Keratinocyte (primary cell): ENCODE measurements at regions not wholly inside any gene's neighbourhood (a gene's known extent, or its start where the extent isn't known, plus 50 kb on each side); places are given as distances from the start of the nearest gene placed in this dataset.

Experiments used
- DNase-seq: peaks from one replicate; pipeline ENCODE4 v3.0.0-alpha.2; 2011; ENCODE audit warnings: low read depth, missing footprints, low spot score
- FAIRE-seq: peaks from 2 replicates; lab custom pipeline; 2011; peaks lifted over from hg19 to GRCh38; lab: Jason Lieb, UNC
- H2AFZ ChIP-seq: 2 replicates; pipeline ENCODE4 v1.6.0; 2012; ENCODE audit warnings: low read length, control low read depth, inconsistent platforms; ENCODE audit not compliant: control insufficient read depth
- H3K27ac ChIP-seq: 2 replicates; pipeline ENCODE4 v1.5.1; 2011; ENCODE audit warnings: low read length; ENCODE audit not compliant: control insufficient read depth, insufficient read depth
- H3K27me3 ChIP-seq: 3 replicates; pipeline ENCODE4 v1.6.0; 2011; ENCODE audit warnings: low read length; ENCODE audit not compliant: control insufficient read depth, insufficient read depth; ENCODE audit errors: extremely low read depth
- H3K36me3 ChIP-seq, 2 experiments: 2 replicates in 1 of 2; 3 replicates in 1 of 2; pipeline ENCODE4 v1.5.1; 2011; ENCODE audit warnings: low read length in 2 of 2, mild to moderate bottlenecking in 1 of 2; ENCODE audit not compliant: control insufficient read depth in 2 of 2, insufficient read depth in 2 of 2; ENCODE audit errors: extremely low read depth in 1 of 2
- H3K4me1 ChIP-seq: 3 replicates; pipeline ENCODE4 v1.5.1; 2011; ENCODE audit warnings: low read length; ENCODE audit not compliant: control insufficient read depth, insufficient read depth; ENCODE audit errors: extremely low read depth
- H3K4me2 ChIP-seq: 3 replicates; pipeline ENCODE4 v1.6.0; 2011; ENCODE audit warnings: low read depth, low read length; ENCODE audit not compliant: control insufficient read depth, insufficient read depth; ENCODE audit errors: extremely low read depth
- H3K4me3 ChIP-seq, 3 experiments: fragments of 200-600 bp in 1 of 3; sonication (generic) in 1 of 3; 2 replicates in 2 of 3; 3 replicates in 1 of 3; pipeline ENCODE4 v1.5.1; 2011 to 2016; ENCODE audit warnings: low read length in 3 of 3, mild to moderate bottlenecking in 3 of 3, control low read depth in 2 of 3, inconsistent platforms in 1 of 3, low read depth in 1 of 3, mixed read lengths in 1 of 3, mixed run types in 1 of 3, moderate library complexity in 1 of 3; ENCODE audit not compliant: control insufficient read depth in 2 of 3, insufficient read depth in 2 of 3; ENCODE audit errors: extremely low read depth in 1 of 3
- H3K79me2 ChIP-seq: 2 replicates; pipeline ENCODE4 v1.6.0; 2012; ENCODE audit warnings: low read length; ENCODE audit not compliant: control insufficient read depth, insufficient read depth
- H3K9ac ChIP-seq: 3 replicates; pipeline ENCODE4 v1.6.0; 2011; ENCODE audit warnings: low read length; ENCODE audit not compliant: control insufficient read depth, insufficient read depth; ENCODE audit errors: extremely low read depth
- H3K9me1 ChIP-seq: 3 replicates; pipeline ENCODE4 v1.6.0; 2011; ENCODE audit warnings: low read length; ENCODE audit not compliant: control insufficient read depth, insufficient read depth; ENCODE audit errors: extremely low read depth
- H3K9me3 ChIP-seq: 2 replicates; pipeline ENCODE4 v1.5.1; 2012; ENCODE audit warnings: low read depth, low read length; ENCODE audit not compliant: control insufficient read depth
- H4K20me1 ChIP-seq: 3 replicates; pipeline ENCODE4 v1.6.0; 2011; ENCODE audit warnings: low read length; ENCODE audit not compliant: control insufficient read depth, insufficient read depth; ENCODE audit errors: extremely low read depth
- EZH2 ChIP-seq: IDR thresholded peaks from one replicate; pipeline ENCODE4 v1.6.1; 2012; ENCODE audit warnings: inconsistent platforms, mild to moderate bottlenecking, low read length, moderate library complexity
- dilution Hi-C: fragments of 300-500 bp; cut with MboI; formaldehyde crosslinking; loops from one replicate; pipeline ENCODE4 v1.7.0; 2020; ENCODE audit warnings: low sequenced_read_pairs; ENCODE audit not compliant: extremely low pct_ligation_motif_present
- TF ChIP-seq, protein P1 (sequence below), 3 experiments: IDR thresholded peaks in 1 of 3; conservative IDR thresholded peaks in 1 of 3; optimal IDR thresholded peaks in 1 of 3; 2 replicates in 2 of 3; 3 replicates in 1 of 3; pipeline versions ENCODE3 to v1.5.1; 2011; ENCODE audit warnings: low read length in 3 of 3, mild to moderate bottlenecking in 3 of 3, moderate library complexity in 2 of 3, control low read depth in 1 of 3, inconsistent platforms in 1 of 3; ENCODE audit not compliant: insufficient read depth in 2 of 3; ENCODE audit errors: extremely low read depth in 1 of 3

DNA sequence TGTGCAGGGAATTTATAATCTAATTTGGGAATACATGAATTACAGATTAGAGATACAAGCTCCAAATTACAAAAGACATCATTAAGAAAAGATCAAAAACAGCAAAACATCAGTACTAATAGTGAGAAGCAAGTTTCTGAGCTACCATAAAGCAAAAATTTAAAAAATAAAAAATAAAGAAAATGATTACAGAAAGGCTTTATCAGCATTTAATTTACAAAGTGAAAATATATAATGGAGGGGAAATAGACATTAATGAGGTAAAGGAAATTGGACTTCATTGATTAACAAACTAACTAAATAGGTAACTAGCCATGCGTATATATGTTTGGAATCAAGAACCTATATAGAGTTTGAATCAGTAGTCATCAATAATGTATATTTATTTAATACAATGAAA is 712.9 kb upstream of the DDX18 start:
- no peaks in the 10 kb centered on the region for H4K20me1 ChIP-seq
- H3K9ac ChIP-seq, result no peak overlapping the region
- H3K27ac ChIP-seq, result no peak overlapping the region
- no peak overlapping the region for H3K4me2 ChIP-seq
- no peaks in the 10 kb centered on the region for H3K4me1 ChIP-seq
- no peaks in the 10 kb centered on the region for H3K79me2 ChIP-seq
- no peaks in the 10 kb centered on the region for H3K27me3 ChIP-seq
- TF ChIP-seq, protein P1, sequence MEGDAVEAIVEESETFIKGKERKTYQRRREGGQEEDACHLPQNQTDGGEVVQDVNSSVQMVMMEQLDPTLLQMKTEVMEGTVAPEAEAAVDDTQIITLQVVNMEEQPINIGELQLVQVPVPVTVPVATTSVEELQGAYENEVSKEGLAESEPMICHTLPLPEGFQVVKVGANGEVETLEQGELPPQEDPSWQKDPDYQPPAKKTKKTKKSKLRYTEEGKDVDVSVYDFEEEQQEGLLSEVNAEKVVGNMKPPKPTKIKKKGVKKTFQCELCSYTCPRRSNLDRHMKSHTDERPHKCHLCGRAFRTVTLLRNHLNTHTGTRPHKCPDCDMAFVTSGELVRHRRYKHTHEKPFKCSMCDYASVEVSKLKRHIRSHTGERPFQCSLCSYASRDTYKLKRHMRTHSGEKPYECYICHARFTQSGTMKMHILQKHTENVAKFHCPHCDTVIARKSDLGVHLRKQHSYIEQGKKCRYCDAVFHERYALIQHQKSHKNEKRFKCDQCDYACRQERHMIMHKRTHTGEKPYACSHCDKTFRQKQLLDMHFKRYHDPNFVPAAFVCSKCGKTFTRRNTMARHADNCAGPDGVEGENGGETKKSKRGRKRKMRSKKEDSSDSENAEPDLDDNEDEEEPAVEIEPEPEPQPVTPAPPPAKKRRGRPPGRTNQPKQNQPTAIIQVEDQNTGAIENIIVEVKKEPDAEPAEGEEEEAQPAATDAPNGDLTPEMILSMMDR (optimal IDR thresholded peaks at IDR 0.05 in 1 of 3, IDR thresholded peaks at IDR 0.05 in 1 of 3, conservative IDR thresholded peaks at IDR 0.05 in 1 of 3; ENCODE audit: extremely low read depth in 1 of 3, insufficient read depth in 2 of 3, low read length in 3 of 3), result no peak
- TF ChIP-seq EZH2, result no peak
- dilution Hi-C loops, result no loop called here
- peaks cover 2% of the 10 kb centered on the region for H3K9me3 ChIP-seq
- H2AFZ ChIP-seq, result no peak overlapping the region
- no peaks in the 10 kb centered on the region for H3K36me3 ChIP-seq
- no peaks in the 10 kb centered on the region for H3K9me1 ChIP-seq
- DNase-seq, result no peak
- FAIRE-seq, result no peak
- H3K4me3 ChIP-seq, result no peak overlapping the region

DNA sequence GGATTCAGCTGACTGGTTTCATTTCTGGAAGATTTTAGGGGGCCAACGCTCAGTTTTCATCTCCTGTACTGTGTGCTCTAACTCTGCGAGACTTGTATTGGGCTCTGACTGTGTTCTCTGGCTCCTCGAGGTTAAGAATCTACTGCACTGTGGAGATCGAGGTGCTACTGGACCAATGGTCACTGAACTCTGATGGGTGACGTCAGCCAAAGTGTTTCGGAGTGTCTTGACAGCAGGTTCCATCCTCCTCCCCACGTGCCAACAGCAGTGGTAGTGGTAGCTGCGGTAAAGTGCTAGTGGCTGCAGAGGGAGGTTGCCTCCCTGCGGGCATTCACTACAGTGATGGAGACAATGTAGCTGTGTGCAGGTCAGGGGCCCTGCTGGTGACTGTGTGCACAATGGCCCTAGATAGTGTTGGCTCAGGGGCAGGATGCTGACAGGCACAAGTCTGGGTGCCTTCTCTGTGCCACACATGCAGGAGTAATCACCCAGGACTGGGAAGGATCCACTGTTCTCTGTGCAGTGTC is 705.7 kb upstream of the DDX18 start:
- Histone ChIP-seq H3K27me3 (no peaks in the 10 kb centered on the region), H3K4me2 (no peak overlapping the region), H3K4me3 (no peak overlapping the region), H3K36me3 (no peaks in the 10 kb centered on the region), H3K9me3 (peaks cover 5% of the 10 kb centered on the region), H3K79me2 (no peaks in the 10 kb centered on the region), H3K4me1 (no peaks in the 10 kb centered on the region), H3K9me1 (no peaks in the 10 kb centered on the region), H3K27ac (no peak overlapping the region), H3K9ac (no peak overlapping the region), H2AFZ (no peak overlapping the region), H4K20me1 (no peaks in the 10 kb centered on the region)
- no peak for DNase-seq
- TF ChIP-seq EZH2, result no peak
- TF ChIP-seq, protein P1 (optimal IDR thresholded peaks at IDR 0.05 in 1 of 3, IDR thresholded peaks at IDR 0.05 in 1 of 3, conservative IDR thresholded peaks at IDR 0.05 in 1 of 3; ENCODE audit: extremely low read depth in 1 of 3, insufficient read depth in 2 of 3, low read length in 3 of 3), result no peak
- no peak for FAIRE-seq
- dilution Hi-C loops, result no loop called here
